ENCODE measurements at regions not wholly inside any gene's neighbourhood (a gene's known extent, or its start where the extent isn't known, plus 50 kb on each side); places are given as distances from the start of the nearest gene placed in this dataset.

- TF ChIP-seq EZH2 (IDR thresholded peaks at IDR 0.05; ENCODE audit: borderline replicate concordance, insufficient read depth, low read length, poor library complexity, severe bottlenecking) (no peak), TAF1 (IDR thresholded peaks at IDR 0.05; ENCODE audit: low read depth) (no peak), MXI1 (conservative IDR thresholded peaks at IDR 0.05; ENCODE audit: poor library complexity, severe bottlenecking) (no peak), RAD21 (conservative IDR thresholded peaks at IDR 0.05) (no peak), SMC3 (conservative IDR thresholded peaks at IDR 0.05; ENCODE audit: poor library complexity) (no peak)
Observed at GRCh38 chr18:64893349-64893748, 744.5 kb upstream of the LINC00305 start.

GRCh38 chr18:64888956-64889355, 740.1 kb upstream of the LINC00305 start:
- no peak for TF ChIP-seq RAD21 (conservative IDR thresholded peaks at IDR 0.05)
- TF ChIP-seq EZH2 (IDR thresholded peaks at IDR 0.05; ENCODE audit: borderline replicate concordance, insufficient read depth, low read length, poor library complexity, severe bottlenecking), result no peak
- no peak for TF ChIP-seq TAF1 (IDR thresholded peaks at IDR 0.05; ENCODE audit: low read depth)
- TF ChIP-seq REST (IDR thresholded peaks at IDR 0.05; ENCODE audit: borderline replicate concordance), result no peak
- TF ChIP-seq EP300 (conservative IDR thresholded peaks at IDR 0.05; ENCODE audit: poor library complexity, severe bottlenecking), result no peak
- TF ChIP-seq POLR2AphosphoS5 (IDR thresholded peaks at IDR 0.05), result no peak
- TF ChIP-seq MXI1 (conservative IDR thresholded peaks at IDR 0.05; ENCODE audit: poor library complexity, severe bottlenecking), result no peak
- no peak for TF ChIP-seq SMC3 (conservative IDR thresholded peaks at IDR 0.05; ENCODE audit: poor library complexity)
- no peak for TF ChIP-seq CTCF (IDR thresholded peaks at IDR 0.05; ENCODE audit: poor library complexity, severe bottlenecking)
- no peak overlapping the region for H2AFZ ChIP-seq (ENCODE audit: low read depth, low read length)
- H3K36me3 ChIP-seq (ENCODE audit: insufficient read depth, low read length), result no peaks in the 10 kb centered on the region
- no peaks in the 10 kb centered on the region for H3K9me2 ChIP-seq (ENCODE audit: insufficient read depth, low read length)
- no peaks in the 10 kb centered on the region for H3K9me3 ChIP-seq (ENCODE audit: low read length)
- no peak overlapping the region for H3K27ac ChIP-seq (ENCODE audit: low read length)
- no peaks in the 10 kb centered on the region for H3K27me3 ChIP-seq (ENCODE audit: insufficient read depth, low read depth, low read length)
- H3K79me2 ChIP-seq (replicated peaks; ENCODE audit: insufficient read depth, low read length), result no peaks in the 10 kb centered on the region
- H3F3A ChIP-seq (ENCODE audit: insufficient read depth, low read length, poor library complexity, severe bottlenecking), result no peaks in the 10 kb centered on the region
- H3K9ac ChIP-seq (ENCODE audit: low read length), result no peak overlapping the region
- no peak overlapping the region for H3K4me2 ChIP-seq (ENCODE audit: low read length)
- no peaks in the 10 kb centered on the region for H4K20me1 ChIP-seq (ENCODE audit: insufficient read depth)
- no peak overlapping the region for H3K4me3 ChIP-seq (ENCODE audit: low read length)

More at GRCh38 chr18:64893349-64893748, 744.5 kb upstream of the LINC00305 start:
- H3F3A ChIP-seq (ENCODE audit: insufficient read depth, low read length, poor library complexity, severe bottlenecking), result no peaks in the 10 kb centered on the region
- no peak overlapping the region for H3K4me2 ChIP-seq (ENCODE audit: low read length)
- no peaks in the 10 kb centered on the region for H3K27me3 ChIP-seq (ENCODE audit: insufficient read depth, low read depth, low read length)
- no peak overlapping the region for H3K4me3 ChIP-seq (ENCODE audit: low read length)
- H3K27ac ChIP-seq (ENCODE audit: low read length), result no peak overlapping the region
- H3K9me2 ChIP-seq (ENCODE audit: insufficient read depth, low read length), result no peaks in the 10 kb centered on the region
- no peaks in the 10 kb centered on the region for H3K79me2 ChIP-seq (replicated peaks; ENCODE audit: insufficient read depth, low read length)
- no peaks in the 10 kb centered on the region for H3K9me3 ChIP-seq (ENCODE audit: low read length)
- no peak overlapping the region for H3K9ac ChIP-seq (ENCODE audit: low read length)
- no peaks in the 10 kb centered on the region for H3K36me3 ChIP-seq (ENCODE audit: insufficient read depth, low read length)
- no peak overlapping the region for H2AFZ ChIP-seq (ENCODE audit: low read depth, low read length)
- no peaks in the 10 kb centered on the region for H4K20me1 ChIP-seq (ENCODE audit: insufficient read depth)

Data from neural cell (in vitro differentiated cells).